Right lobe of liver (tissue), 6 donors: ENCODE measurements at regions not wholly inside any gene's neighbourhood (a gene's known extent, or its start where the extent isn't known, plus 50 kb on each side); places are given as distances from the start of the nearest gene placed in this dataset.

Experiments
- ATAC-seq, 4 donors: fragments of 200-7000 bp; cut with Tn5 transposase; one replicate each; pipeline ENCODE4 v1.9.1; 2020; ENCODE audit warnings: mild to moderate bottlenecking in 4 of 4, moderate library complexity in 4 of 4
- DNase-seq, 3 donors: peaks; one replicate each; pipeline ENCODE4 v3.0.0-alpha.2; 2020
- H3K27ac ChIP-seq, 3 donors: fragments of 200-600 bp; one replicate each; pipeline ENCODE4 v1.8.0; 2022
- H3K27me3 ChIP-seq, 2 donors: fragments of 200-600 bp; one replicate each; pipeline ENCODE4 v1.8.0; 2022
- H3K36me3 ChIP-seq, 4 donors: fragments of 200-600 bp; sonication (generic) in 1 of 4; one replicate each; pipeline versions ENCODE4 v1.5.1 to v1.8.0; 2017 to 2022; ENCODE audit warnings: control low read depth in 1 of 4
- H3K4me1 ChIP-seq, 4 donors: fragments of 200-600 bp; sonication (generic) in 1 of 4; one replicate each; pipeline versions ENCODE4 v1.5.1 to v1.8.0; 2017 to 2022; ENCODE audit warnings: control low read depth in 1 of 4
- H3K4me3 ChIP-seq, 3 donors: fragments of 200-600 bp; one replicate each; pipeline ENCODE4 v1.8.0; 2022
- H3K9me3 ChIP-seq, 4 donors: fragments of 200-600 bp; sonication (generic) in 1 of 4; one replicate each; pipeline versions ENCODE4 v1.5.1 to v1.8.0; 2017 to 2022; ENCODE audit warnings: control low read depth in 1 of 4
- CTCF ChIP-seq, 4 donors: fragments of 200-600 bp in 3 of 4; fragments of 450-650 bp in 1 of 4; IDR thresholded peaks; one replicate each; pipeline versions ENCODE4 v1.5.1 to v1.8.0; 2016 to 2022; ENCODE audit warnings: antibody characterized with exemption in 4 of 4, mild to moderate bottlenecking in 2 of 4
- POLR2A ChIP-seq: fragments of 450-650 bp; IDR thresholded peaks from one replicate; pipeline ENCODE4 v1.6.1; 2017; ENCODE audit warnings: antibody characterized with exemption, mild to moderate bottlenecking
- WGBS: methylation state at CpG from one replicate; pipeline ENCODE4 v1.1.6; 2018; ENCODE audit warnings: low coverage, low lambda C conversion rate; ENCODE audit not compliant: insufficient coverage; ENCODE audit errors: missing lambda C conversion rate; 5-methylcytosine and 5-hydroxymethylcytosine counted together
- intact Hi-C, 2 donors: fragments of 100-400 bp; cut with DNase I; formaldehyde crosslinking; loops; one replicate each; pipeline versions ENCODE4 v1.11.2 to v1.14.1; 2022
- small RNA-seq, 2 experiments: library from RNA; depleted of rRNA; stranded (forward); fragments of <200 nt; gene quantifications; one replicate each; pipeline ENCODE3, GENCODE V24; 2016
- donor health status: DM: no; HTN: yes; CAD: no.
- donor health status: DM: no; HTN: no; CAD: no.
- donor health status: DM: no; HTN: no; CAD: no.
- donor health status: DM: no; HTN: yes; CAD: no.
- donor health status: DM: no; HTN: yes; CAD: no.

DNA sequence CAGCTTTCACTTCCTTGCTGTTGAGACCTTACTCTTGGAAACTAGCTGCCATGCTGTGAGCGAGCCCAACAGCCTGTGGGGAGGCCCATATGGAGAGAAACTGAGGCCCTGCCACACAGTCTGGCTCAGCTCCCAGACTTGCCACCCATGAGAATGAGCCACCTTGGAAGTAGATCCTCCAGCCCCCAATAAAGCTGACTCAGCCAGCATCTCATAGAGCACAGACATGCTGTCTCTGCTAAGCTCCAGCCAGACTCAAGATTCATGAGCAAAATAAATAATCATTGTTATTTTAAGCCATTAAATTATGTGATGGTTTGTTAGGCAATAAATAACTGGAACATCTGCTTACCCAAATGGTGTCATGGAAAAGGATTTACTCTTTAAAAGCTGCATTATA is 53.6 kb upstream of the DDX18 start:
- H3K27me3 ChIP-seq = no peaks in the 10 kb centered on the region
- H3K4me3 ChIP-seq = no peak overlapping the region
- 60% methylated on average over 1 of the region's 1 CpG for WGBS
- DNase-seq = no peak
- no peaks in the 10 kb centered on the region for H3K36me3 ChIP-seq
- no peaks in the 10 kb centered on the region for H3K9me3 ChIP-seq
- H3K27ac ChIP-seq = no peak overlapping the region
- intact Hi-C loops = no loop called here
- ATAC-seq = no peak
- H3K4me1 ChIP-seq = no peaks in the 10 kb centered on the region
- TF ChIP-seq CTCF (IDR thresholded peaks at IDR 0.05) = no peak
- no peak for TF ChIP-seq POLR2A

DNA sequence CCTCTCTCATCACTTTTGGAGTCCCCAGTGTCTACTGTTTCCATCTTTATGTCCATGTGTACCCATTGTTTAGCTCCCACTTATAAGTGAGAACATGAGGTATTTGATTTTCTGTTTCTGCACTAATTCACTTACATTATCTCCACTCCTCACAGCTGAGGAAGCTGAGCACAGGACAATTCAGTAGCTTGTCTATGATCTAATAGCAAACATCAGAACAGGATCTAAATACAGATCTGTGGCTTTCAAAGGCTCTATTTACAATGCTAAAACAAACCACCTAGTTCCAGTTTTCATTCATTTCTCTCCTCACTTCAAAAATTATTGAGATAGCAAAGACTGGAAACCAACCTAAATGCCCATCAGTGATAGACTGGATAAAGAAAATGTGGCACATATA is 52.0 kb upstream of the DDX18 start:
- H3K4me1 ChIP-seq = no peaks in the 10 kb centered on the region
- H3K4me3 ChIP-seq = no peak overlapping the region
- ATAC-seq (no peak), DNase-seq (no peak)
- no peak overlapping the region for H3K27ac ChIP-seq
- H3K9me3 ChIP-seq = no peaks in the 10 kb centered on the region
- no peaks in the 10 kb centered on the region for H3K27me3 ChIP-seq
- no peaks in the 10 kb centered on the region for H3K36me3 ChIP-seq
- intact Hi-C loops = no loop called here
- TF ChIP-seq POLR2A (no peak), CTCF (IDR thresholded peaks at IDR 0.05) (no peak)

- H3K27me3 ChIP-seq = no peaks in the 10 kb centered on the region
- no peaks in the 10 kb centered on the region for H3K36me3 ChIP-seq
- intact Hi-C loops = no loop called here
- H3K4me1 ChIP-seq = no peaks in the 10 kb centered on the region
- no peaks in the 10 kb centered on the region for H3K9me3 ChIP-seq
- no peak for DNase-seq
- H3K4me3 ChIP-seq = no peak overlapping the region
- H3K27ac ChIP-seq = no peak overlapping the region
- TF ChIP-seq CTCF (IDR thresholded peaks at IDR 0.05) (no peak), POLR2A (no peak)
- WGBS = 39% methylated on average over 3 of the region's 4 CpGs
- ATAC-seq = no peak
Measured at GRCh38 chr2:117763804-117764203, 50.7 kb upstream of the DDX18 start.

Small RNA genes in the stretch of these regions (small RNA-seq; reads per million reads assigned to genes)
- gene AC104408.1 (0 reads per million in 2 experiments), gene RNU7-190P (0 reads per million in 2 experiments)
